GM23338 (cell line): ENCODE measurements at regions not wholly inside any gene's neighbourhood (a gene's known extent, or its start where the extent isn't known, plus 50 kb on each side); places are given as distances from the start of the nearest gene placed in this dataset.

Source experiments
- ATAC-seq: fragments of 200-7000 bp; cut with Tn5 transposase; 3 replicates; pipeline ENCODE4 v1.9.1; 2020
- DNase-seq: peaks from one replicate; pipeline ENCODE4 v3.0.0-alpha.2; 2015; ENCODE audit warnings: low spot score
- H2AFZ ChIP-seq: fragments of 200-600 bp; sonication (generic); 2 replicates; pipeline ENCODE4 v1.8.0; 2016; ENCODE audit warnings: antibody characterized with exemption, mild to moderate bottlenecking, moderate library complexity
- H3F3A ChIP-seq: fragments of 200-600 bp; sonication (generic); replicated peaks from 2 replicates; pipeline ENCODE4 v1.8.0; 2017; ENCODE audit warnings: antibody characterized with exemption, mixed run types, low read depth
- H3K27ac ChIP-seq: fragments of 200-600 bp; sonication (generic); 2 replicates; pipeline ENCODE4 v1.6.1; 2016; ENCODE audit warnings: low read depth
- H3K27me3 ChIP-seq: fragments of 200-600 bp; sonication (generic); 2 replicates; pipeline ENCODE4 v1.8.0; 2016; ENCODE audit warnings: mild to moderate bottlenecking, mixed run types, moderate library complexity; ENCODE audit not compliant: insufficient read depth
- H3K36me3 ChIP-seq: fragments of 200-600 bp; sonication (generic); 2 replicates; pipeline ENCODE4 v1.8.0; 2016; ENCODE audit warnings: mild to moderate bottlenecking; ENCODE audit not compliant: insufficient read depth
- H3K4me1 ChIP-seq: fragments of 200-600 bp; sonication (generic); 2 replicates; pipeline ENCODE4 v1.8.0; 2016; ENCODE audit warnings: mild to moderate bottlenecking, moderate library complexity; ENCODE audit not compliant: insufficient read depth
- H3K4me2 ChIP-seq: fragments of 200-600 bp; sonication (generic); 2 replicates; pipeline ENCODE4 v1.7.1; 2017; ENCODE audit warnings: mixed run types
- H3K4me3 ChIP-seq: fragments of 200-600 bp; sonication (generic); 2 replicates; pipeline ENCODE4 v1.6.1; 2016; ENCODE audit warnings: mixed run types
- H3K79me2 ChIP-seq: fragments of 200-600 bp; sonication (generic); replicated peaks from 2 replicates; pipeline ENCODE4 v1.8.0; 2017; ENCODE audit warnings: mild to moderate bottlenecking; ENCODE audit not compliant: insufficient read depth
- H3K9me2 ChIP-seq: fragments of 200-600 bp; sonication (generic); 2 replicates; pipeline ENCODE4 v1.8.0; 2017; ENCODE audit not compliant: insufficient read depth
- H4K20me1 ChIP-seq: fragments of 200-600 bp; sonication (generic); replicated peaks from 2 replicates; pipeline ENCODE4 v1.8.0; 2017; ENCODE audit warnings: mild to moderate bottlenecking; ENCODE audit not compliant: insufficient read depth
- H3K27ac Mint-ChIP-seq: 2 replicates; pipeline ENCODE4 v1.8.0; 2020; ENCODE audit warnings: inconsistent platforms, mild to moderate bottlenecking, moderate library complexity, mixed read lengths
- H3K27me3 Mint-ChIP-seq: 3 replicates; pipeline ENCODE4 v1.8.0; 2022; ENCODE audit warnings: low read depth, mild to moderate bottlenecking, moderate library complexity, mixed read lengths, inconsistent platforms; ENCODE audit not compliant: insufficient read depth, poor library complexity
- H3K36me3 Mint-ChIP-seq: 3 replicates; pipeline ENCODE4 v1.8.0; 2021; ENCODE audit warnings: low read depth, mild to moderate bottlenecking, inconsistent platforms, moderate library complexity, mixed read lengths
- H3K4me1 Mint-ChIP-seq: 3 replicates; pipeline ENCODE4 v1.8.0; 2020; ENCODE audit warnings: mild to moderate bottlenecking, inconsistent platforms, mixed read lengths
- H3K4me3 Mint-ChIP-seq: 3 replicates; pipeline ENCODE4 v1.8.0; 2021; ENCODE audit warnings: moderate library complexity, mild to moderate bottlenecking, inconsistent platforms, mixed read lengths
- H3K9me3 Mint-ChIP-seq: 3 replicates; pipeline ENCODE4 v1.8.0; 2020; ENCODE audit warnings: moderate library complexity, mild to moderate bottlenecking, inconsistent platforms, mixed read lengths
- CREB1 ChIP-seq: fragments of 250-450 bp; sonication (Bioruptor Pico); IDR thresholded peaks from 2 replicates; pipeline ENCODE4 v1.5.0; 2020; ENCODE audit warnings: low read depth, mild to moderate bottlenecking, moderate library complexity
- EZH2 ChIP-seq: fragments of 200-600 bp; sonication (generic); IDR thresholded peaks from one replicate; pipeline ENCODE4 v1.8.0; 2017; ENCODE audit warnings: antibody characterized with exemption, mild to moderate bottlenecking, low read depth; ENCODE audit not compliant: unreplicated experiment
- EZH2phosphoT487 ChIP-seq: fragments of 200-600 bp; sonication (generic); IDR thresholded peaks from one replicate; pipeline ENCODE4 v1.8.1; 2018; ENCODE audit warnings: antibody characterized with exemption; ENCODE audit not compliant: unreplicated experiment
- JUNB ChIP-seq: IDR thresholded peaks from one replicate; pipeline ENCODE4 v1.6.1; 2016; ENCODE audit warnings: antibody characterized with exemption; ENCODE audit not compliant: unreplicated experiment
- NANOG ChIP-seq: IDR thresholded peaks from 2 replicates; pipeline ENCODE4 v1.6.1; 2016; ENCODE audit warnings: antibody characterized with exemption, borderline replicate concordance
- POLR2AphosphoS5 ChIP-seq: IDR thresholded peaks from 2 replicates; pipeline ENCODE4 v1.6.1; 2016; ENCODE audit warnings: antibody characterized with exemption, low read depth
- REST ChIP-seq: IDR thresholded peaks from one replicate; pipeline ENCODE4 v1.6.1; 2018; ENCODE audit warnings: antibody characterized with exemption; ENCODE audit not compliant: unreplicated experiment
- STAT1 ChIP-seq: IDR thresholded peaks from one replicate; pipeline ENCODE4 v1.6.1; 2016; ENCODE audit warnings: antibody characterized with exemption; ENCODE audit not compliant: unreplicated experiment
- ZNF114 ChIP-seq: fragments of 250-450 bp; sonication (Bioruptor Pico); IDR thresholded peaks from 2 replicates; pipeline ENCODE4 v1.5.0; 2020; ENCODE audit warnings: mild to moderate bottlenecking, moderate library complexity
- ZNF331 ChIP-seq: fragments of 250-450 bp; sonication (Bioruptor Pico); IDR thresholded peaks from 2 replicates; pipeline ENCODE4 v1.5.0; 2020; ENCODE audit warnings: low read depth, mild to moderate bottlenecking, moderate library complexity
- TF ChIP-seq, protein P1 (sequence below): fragments of 250-450 bp; sonication (Bioruptor Pico); IDR thresholded peaks from 2 replicates; pipeline ENCODE4 v1.5.0; 2020; ENCODE audit warnings: mild to moderate bottlenecking, moderate library complexity
- TF ChIP-seq, protein P2 (sequence below): IDR thresholded peaks from 2 replicates; pipeline ENCODE4 v1.6.1; 2016; ENCODE audit warnings: antibody characterized with exemption
- TF ChIP-seq, protein P3 (sequence below), 2 experiments: fragments of 200-600 bp in 1 of 2; sonication (generic) in 1 of 2; conservative IDR thresholded peaks; 2 replicates each; pipeline versions ENCODE4 v1.5.1 to v1.6.1; 2016 to 2017; ENCODE audit warnings: antibody characterized with exemption in 2 of 2, low read depth in 2 of 2, mild to moderate bottlenecking in 2 of 2, moderate library complexity in 1 of 2

DNA sequence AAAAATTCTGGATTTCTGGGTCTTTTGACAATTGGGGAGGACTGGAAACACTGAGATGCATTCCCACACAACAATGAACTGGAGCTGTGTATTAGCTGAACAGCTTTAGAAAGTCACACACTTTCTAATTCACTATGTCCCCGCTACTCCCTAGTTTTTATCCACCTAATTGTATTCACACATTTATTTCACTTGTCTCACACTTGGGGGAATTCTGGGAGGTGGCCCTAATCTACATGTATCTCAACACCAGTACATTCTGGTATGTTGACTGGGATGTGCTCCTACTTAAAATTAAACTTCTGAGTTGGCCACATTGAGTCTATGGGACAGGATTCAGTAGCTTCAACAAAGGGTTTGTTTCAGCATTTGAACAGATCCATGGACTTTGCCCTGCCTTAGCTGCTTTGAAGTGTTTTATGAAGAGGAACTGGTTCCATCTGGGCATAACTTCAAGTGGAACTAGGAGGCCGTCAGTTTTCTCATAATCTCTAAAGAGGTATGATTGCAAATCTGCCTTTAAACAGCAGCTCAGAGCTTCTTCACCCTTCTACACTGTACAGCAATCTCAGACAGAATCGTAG, 106.5 kb upstream of the CMC1 start:
- ATAC-seq (no peak), DNase-seq (no peak)
- no peak overlapping the region for H3K4me3 ChIP-seq
- no peaks in the 10 kb centered on the region for H3K27me3 ChIP-seq
- H3K9me2 ChIP-seq, result no peaks in the 10 kb centered on the region
- Mint-ChIP-seq H3K4me1 (peaks cover 5% of the 10 kb centered on the region), H3K4me3 (no peak overlapping the region), H3K9me3 (no peaks in the 10 kb centered on the region), H3K36me3 (no peaks in the 10 kb centered on the region), H3K27ac (no peak overlapping the region), H3K27me3 (no peaks in the 10 kb centered on the region)
- H3K4me1 ChIP-seq, result no peaks in the 10 kb centered on the region
- no peaks in the 10 kb centered on the region for H4K20me1 ChIP-seq
- no peaks in the 10 kb centered on the region for H3F3A ChIP-seq
- no peak overlapping the region for H2AFZ ChIP-seq
- no peak overlapping the region for H3K27ac ChIP-seq
- TF ChIP-seq EZH2phosphoT487 (no peak), NANOG (no peak), ZNF331 (CRISPR knock-in tag) (no peak), STAT1 (no peak), ZNF114 (CRISPR knock-in tag) (no peak), JUNB (no peak), POLR2AphosphoS5 (no peak), EZH2 (no peak), REST (no peak), CREB1 (CRISPR knock-in tag) (no peak)
- TF ChIP-seq, protein P1, sequence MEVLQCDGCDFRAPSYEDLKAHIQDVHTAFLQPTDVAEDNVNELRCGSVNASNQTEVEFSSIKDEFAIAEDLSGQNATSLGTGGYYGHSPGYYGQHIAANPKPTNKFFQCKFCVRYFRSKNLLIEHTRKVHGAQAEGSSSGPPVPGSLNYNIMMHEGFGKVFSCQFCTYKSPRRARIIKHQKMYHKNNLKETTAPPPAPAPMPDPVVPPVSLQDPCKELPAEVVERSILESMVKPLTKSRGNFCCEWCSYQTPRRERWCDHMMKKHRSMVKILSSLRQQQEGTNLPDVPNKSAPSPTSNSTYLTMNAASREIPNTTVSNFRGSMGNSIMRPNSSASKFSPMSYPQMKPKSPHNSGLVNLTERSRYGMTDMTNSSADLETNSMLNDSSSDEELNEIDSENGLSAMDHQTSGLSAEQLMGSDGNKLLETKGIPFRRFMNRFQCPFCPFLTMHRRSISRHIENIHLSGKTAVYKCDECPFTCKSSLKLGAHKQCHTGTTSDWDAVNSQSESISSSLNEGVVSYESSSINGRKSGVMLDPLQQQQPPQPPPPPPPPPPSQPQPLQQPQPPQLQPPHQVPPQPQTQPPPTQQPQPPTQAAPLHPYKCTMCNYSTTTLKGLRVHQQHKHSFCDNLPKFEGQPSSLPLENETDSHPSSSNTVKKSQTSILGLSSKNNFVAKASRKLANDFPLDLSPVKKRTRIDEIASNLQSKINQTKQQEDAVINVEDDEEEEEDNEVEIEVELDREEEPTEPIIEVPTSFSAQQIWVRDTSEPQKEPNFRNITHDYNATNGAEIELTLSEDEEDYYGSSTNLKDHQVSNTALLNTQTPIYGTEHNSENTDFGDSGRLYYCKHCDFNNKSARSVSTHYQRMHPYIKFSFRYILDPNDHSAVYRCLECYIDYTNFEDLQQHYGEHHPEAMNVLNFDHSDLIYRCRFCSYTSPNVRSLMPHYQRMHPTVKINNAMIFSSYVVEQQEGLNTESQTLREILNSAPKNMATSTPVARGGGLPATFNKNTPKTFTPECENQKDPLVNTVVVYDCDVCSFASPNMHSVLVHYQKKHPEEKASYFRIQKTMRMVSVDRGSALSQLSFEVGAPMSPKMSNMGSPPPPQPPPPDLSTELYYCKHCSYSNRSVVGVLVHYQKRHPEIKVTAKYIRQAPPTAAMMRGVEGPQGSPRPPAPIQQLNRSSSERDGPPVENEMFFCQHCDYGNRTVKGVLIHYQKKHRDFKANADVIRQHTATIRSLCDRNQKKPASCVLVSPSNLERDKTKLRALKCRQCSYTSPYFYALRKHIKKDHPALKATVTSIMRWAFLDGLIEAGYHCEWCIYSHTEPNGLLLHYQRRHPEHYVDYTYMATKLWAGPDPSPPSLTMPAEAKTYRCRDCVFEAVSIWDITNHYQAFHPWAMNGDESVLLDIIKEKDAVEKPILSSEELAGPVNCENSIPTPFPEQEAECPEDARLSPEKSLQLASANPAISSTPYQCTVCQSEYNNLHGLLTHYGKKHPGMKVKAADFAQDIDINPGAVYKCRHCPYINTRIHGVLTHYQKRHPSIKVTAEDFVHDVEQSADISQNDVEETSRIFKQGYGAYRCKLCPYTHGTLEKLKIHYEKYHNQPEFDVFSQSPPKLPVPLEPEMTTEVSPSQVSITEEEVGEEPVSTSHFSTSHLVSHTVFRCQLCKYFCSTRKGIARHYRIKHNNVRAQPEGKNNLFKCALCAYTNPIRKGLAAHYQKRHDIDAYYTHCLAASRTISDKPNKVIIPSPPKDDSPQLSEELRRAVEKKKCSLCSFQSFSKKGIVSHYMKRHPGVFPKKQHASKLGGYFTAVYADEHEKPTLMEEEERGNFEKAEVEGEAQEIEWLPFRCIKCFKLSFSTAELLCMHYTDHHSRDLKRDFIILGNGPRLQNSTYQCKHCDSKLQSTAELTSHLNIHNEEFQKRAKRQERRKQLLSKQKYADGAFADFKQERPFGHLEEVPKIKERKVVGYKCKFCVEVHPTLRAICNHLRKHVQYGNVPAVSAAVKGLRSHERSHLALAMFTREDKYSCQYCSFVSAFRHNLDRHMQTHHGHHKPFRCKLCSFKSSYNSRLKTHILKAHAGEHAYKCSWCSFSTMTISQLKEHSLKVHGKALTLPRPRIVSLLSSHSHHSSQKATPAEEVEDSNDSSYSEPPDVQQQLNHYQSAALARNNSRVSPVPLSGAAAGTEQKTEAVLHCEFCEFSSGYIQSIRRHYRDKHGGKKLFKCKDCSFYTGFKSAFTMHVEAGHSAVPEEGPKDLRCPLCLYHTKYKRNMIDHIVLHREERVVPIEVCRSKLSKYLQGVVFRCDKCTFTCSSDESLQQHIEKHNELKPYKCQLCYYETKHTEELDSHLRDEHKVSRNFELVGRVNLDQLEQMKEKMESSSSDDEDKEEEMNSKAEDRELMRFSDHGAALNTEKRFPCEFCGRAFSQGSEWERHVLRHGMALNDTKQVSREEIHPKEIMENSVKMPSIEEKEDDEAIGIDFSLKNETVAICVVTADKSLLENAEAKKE, result no peak
- TF ChIP-seq, protein P2, sequence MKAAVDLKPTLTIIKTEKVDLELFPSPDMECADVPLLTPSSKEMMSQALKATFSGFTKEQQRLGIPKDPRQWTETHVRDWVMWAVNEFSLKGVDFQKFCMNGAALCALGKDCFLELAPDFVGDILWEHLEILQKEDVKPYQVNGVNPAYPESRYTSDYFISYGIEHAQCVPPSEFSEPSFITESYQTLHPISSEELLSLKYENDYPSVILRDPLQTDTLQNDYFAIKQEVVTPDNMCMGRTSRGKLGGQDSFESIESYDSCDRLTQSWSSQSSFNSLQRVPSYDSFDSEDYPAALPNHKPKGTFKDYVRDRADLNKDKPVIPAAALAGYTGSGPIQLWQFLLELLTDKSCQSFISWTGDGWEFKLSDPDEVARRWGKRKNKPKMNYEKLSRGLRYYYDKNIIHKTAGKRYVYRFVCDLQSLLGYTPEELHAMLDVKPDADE, result no peak
- TF ChIP-seq, protein P3, sequence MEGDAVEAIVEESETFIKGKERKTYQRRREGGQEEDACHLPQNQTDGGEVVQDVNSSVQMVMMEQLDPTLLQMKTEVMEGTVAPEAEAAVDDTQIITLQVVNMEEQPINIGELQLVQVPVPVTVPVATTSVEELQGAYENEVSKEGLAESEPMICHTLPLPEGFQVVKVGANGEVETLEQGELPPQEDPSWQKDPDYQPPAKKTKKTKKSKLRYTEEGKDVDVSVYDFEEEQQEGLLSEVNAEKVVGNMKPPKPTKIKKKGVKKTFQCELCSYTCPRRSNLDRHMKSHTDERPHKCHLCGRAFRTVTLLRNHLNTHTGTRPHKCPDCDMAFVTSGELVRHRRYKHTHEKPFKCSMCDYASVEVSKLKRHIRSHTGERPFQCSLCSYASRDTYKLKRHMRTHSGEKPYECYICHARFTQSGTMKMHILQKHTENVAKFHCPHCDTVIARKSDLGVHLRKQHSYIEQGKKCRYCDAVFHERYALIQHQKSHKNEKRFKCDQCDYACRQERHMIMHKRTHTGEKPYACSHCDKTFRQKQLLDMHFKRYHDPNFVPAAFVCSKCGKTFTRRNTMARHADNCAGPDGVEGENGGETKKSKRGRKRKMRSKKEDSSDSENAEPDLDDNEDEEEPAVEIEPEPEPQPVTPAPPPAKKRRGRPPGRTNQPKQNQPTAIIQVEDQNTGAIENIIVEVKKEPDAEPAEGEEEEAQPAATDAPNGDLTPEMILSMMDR (conservative IDR thresholded peaks at IDR 0.05; ENCODE audit: low read depth in 2 of 2), result no peak
- no peaks in the 10 kb centered on the region for H3K79me2 ChIP-seq
- no peak overlapping the region for H3K4me2 ChIP-seq
- H3K36me3 ChIP-seq, result no peaks in the 10 kb centered on the region
